ENCODE measurements at regions not wholly inside any gene's neighbourhood (a gene's known extent, or its start where the extent isn't known, plus 50 kb on each side); places are given as distances from the start of the nearest gene placed in this dataset.

GRCh38 chr11:38577769-38578168, 1979.7 kb upstream of the RAG2 start:
- H3K9me2 ChIP-seq (ENCODE audit: insufficient read depth), result no peaks in the 10 kb centered on the region
- H3K9ac ChIP-seq (ENCODE audit: low read length), result no peak overlapping the region
- H3K79me2 ChIP-seq (ENCODE audit: insufficient read depth, low read length), result no peaks in the 10 kb centered on the region
- H3K27ac ChIP-seq (ENCODE audit: low read depth, low read length), result no peak overlapping the region
- H3K4me1 ChIP-seq (ENCODE audit: control insufficient read depth in 1 of 2, insufficient read depth in 2 of 2, low read length in 2 of 2), result no peaks in the 10 kb centered on the region
- ChIA-PET POLR2A (no interaction called here), CTCF (no interaction called here), RAD21 (ENCODE audit: low non-redundant PET in 1 of 2, low total read pairs in 2 of 2, uncharacterized antibody in 2 of 2, unreplicated experiment in 2 of 2) (no interaction called here)
- TF ChIP-seq ATF3 (IDR thresholded peaks at IDR 0.05) (no peak), EZH2phosphoT487 (IDR thresholded peaks at IDR 0.05; ENCODE audit: borderline replicate concordance) (no peak), TCF7L2 (IDR thresholded peaks at IDR 0.05; ENCODE audit: borderline replicate concordance, extremely low read depth, insufficient read depth, insufficient read length) (no peak), EGR1 (IDR thresholded peaks at IDR 0.05; ENCODE audit: low read depth) (no peak), MAX (IDR thresholded peaks at IDR 0.05) (no peak), REST (IDR thresholded peaks at IDR 0.05; ENCODE audit: low read depth) (no peak), JUND (IDR thresholded peaks at IDR 0.05) (no peak), SIN3A (IDR thresholded peaks at IDR 0.05; ENCODE audit: low read depth) (no peak), RAD21 (IDR thresholded peaks at IDR 0.05; ENCODE audit: low read depth) (no peak), CTCF (IDR thresholded peaks at IDR 0.05 in 2 of 3, conservative IDR thresholded peaks at IDR 0.05 in 1 of 3; ENCODE audit: borderline replicate concordance in 1 of 3, insufficient read depth in 1 of 3, low read depth in 2 of 3, low read length in 2 of 3) (no peak), POLR2AphosphoS5 (IDR thresholded peaks at IDR 0.05; ENCODE audit: low read depth, low read length) (no peak), CBX3 (IDR thresholded peaks at IDR 0.05; ENCODE audit: low read depth) (no peak)
- peaks cover 15 to 19% of the 10 kb centered on the region in 2 experiments; a peak in 2 of 4 replicates for H3K9me3 ChIP-seq (ENCODE audit: control insufficient read depth in 1 of 2, insufficient read depth in 1 of 2, low read depth in 1 of 2, low read length in 2 of 2)
- no peaks in the 10 kb centered on the region for H3K36me3 ChIP-seq (ENCODE audit: control insufficient read depth in 1 of 2, insufficient read depth in 2 of 2, low read length in 2 of 2)
- no peaks in the 10 kb centered on the region; the same call in 1 of the 2 replicates for H4K20me1 ChIP-seq (ENCODE audit: insufficient read depth)
- H3K4me3 ChIP-seq (replicated peaks in 1 of 2; ENCODE audit: low read depth in 1 of 2, low read length in 2 of 2), result no peak overlapping the region
- intact Hi-C loops (cut with micrococcal nuclease), result no loop called here
- no TSS peak for BruUV-seq (replicated peaks)
- ATAC-seq, result no peak
- DNase-seq (ENCODE audit: low read depth, low spot score), result no peak
- H3K27me3 ChIP-seq (ENCODE audit: insufficient read depth, low read length), result no peaks in the 10 kb centered on the region
- no peak overlapping the region for H2AFZ ChIP-seq (ENCODE audit: low read depth, low read length, poor library complexity, severe bottlenecking)
- no peak overlapping the region for H3K4me2 ChIP-seq (ENCODE audit: low read length)
